ENCODE measurements at regions not wholly inside any gene's neighbourhood (a gene's known extent, or its start where the extent isn't known, plus 50 kb on each side); places are given as distances from the start of the nearest gene placed in this dataset.

- TF ChIP-seq TEAD4 (IDR thresholded peaks at IDR 0.05), result no peak
- TF ChIP-seq RAD21 (IDR thresholded peaks at IDR 0.05; ENCODE audit: low read depth), result no peak
Observed at GRCh38 chr1:58887059-58887458, 103.2 kb upstream of the JUN start.

DNA sequence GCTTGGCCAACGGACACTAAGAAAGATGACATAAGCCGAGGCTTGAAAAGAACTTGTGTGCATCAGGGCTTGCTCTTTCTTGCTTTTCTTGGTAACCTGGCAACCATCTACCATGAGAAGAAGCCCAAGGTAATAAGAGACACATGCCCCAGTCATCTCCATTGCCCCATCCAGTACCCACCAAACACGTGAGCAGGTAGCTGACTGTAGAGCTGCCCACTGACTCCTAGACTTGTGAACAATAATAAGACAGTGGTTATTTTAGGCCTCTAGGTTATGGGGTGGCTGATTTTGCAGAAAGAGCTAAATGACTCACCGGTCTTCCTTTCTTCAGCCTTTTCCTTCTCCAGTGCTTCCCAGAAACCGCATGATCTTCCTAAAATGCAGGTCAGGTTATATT lies 105.0 kb upstream of the JUN start:
- TF ChIP-seq, protein P1, sequence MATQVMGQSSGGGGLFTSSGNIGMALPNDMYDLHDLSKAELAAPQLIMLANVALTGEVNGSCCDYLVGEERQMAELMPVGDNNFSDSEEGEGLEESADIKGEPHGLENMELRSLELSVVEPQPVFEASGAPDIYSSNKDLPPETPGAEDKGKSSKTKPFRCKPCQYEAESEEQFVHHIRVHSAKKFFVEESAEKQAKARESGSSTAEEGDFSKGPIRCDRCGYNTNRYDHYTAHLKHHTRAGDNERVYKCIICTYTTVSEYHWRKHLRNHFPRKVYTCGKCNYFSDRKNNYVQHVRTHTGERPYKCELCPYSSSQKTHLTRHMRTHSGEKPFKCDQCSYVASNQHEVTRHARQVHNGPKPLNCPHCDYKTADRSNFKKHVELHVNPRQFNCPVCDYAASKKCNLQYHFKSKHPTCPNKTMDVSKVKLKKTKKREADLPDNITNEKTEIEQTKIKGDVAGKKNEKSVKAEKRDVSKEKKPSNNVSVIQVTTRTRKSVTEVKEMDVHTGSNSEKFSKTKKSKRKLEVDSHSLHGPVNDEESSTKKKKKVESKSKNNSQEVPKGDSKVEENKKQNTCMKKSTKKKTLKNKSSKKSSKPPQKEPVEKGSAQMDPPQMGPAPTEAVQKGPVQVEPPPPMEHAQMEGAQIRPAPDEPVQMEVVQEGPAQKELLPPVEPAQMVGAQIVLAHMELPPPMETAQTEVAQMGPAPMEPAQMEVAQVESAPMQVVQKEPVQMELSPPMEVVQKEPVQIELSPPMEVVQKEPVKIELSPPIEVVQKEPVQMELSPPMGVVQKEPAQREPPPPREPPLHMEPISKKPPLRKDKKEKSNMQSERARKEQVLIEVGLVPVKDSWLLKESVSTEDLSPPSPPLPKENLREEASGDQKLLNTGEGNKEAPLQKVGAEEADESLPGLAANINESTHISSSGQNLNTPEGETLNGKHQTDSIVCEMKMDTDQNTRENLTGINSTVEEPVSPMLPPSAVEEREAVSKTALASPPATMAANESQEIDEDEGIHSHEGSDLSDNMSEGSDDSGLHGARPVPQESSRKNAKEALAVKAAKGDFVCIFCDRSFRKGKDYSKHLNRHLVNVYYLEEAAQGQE (IDR thresholded peaks at IDR 0.05; ENCODE audit: low read depth), result no peak
- no peak for TF ChIP-seq EGR1 (IDR thresholded peaks at IDR 0.05)
- TF ChIP-seq NFIC (IDR thresholded peaks at IDR 0.05), result no peak
- TF ChIP-seq YY1 (IDR thresholded peaks at IDR 0.05; ENCODE audit: low read depth), result no peak
- TF ChIP-seq FOXM1 (IDR thresholded peaks at IDR 0.05; ENCODE audit: borderline replicate concordance, low read depth), result no peak
- no peak for TF ChIP-seq USF1 (IDR thresholded peaks at IDR 0.05)
- TF ChIP-seq EP300 (IDR thresholded peaks at IDR 0.05; ENCODE audit: borderline replicate concordance), result no peak
- TF ChIP-seq CREB1 (IDR thresholded peaks at IDR 0.05; ENCODE audit: low read depth), result no peak
- no peak for TF ChIP-seq CEBPB (IDR thresholded peaks at IDR 0.05)
- no peak for TF ChIP-seq ZBTB7A (IDR thresholded peaks at IDR 0.05; ENCODE audit: low read depth)
- no peak for TF ChIP-seq MAX (IDR thresholded peaks at IDR 0.05)
- no peak for TF ChIP-seq TCF12 (IDR thresholded peaks at IDR 0.05; ENCODE audit: low read depth)
- TF ChIP-seq RAD21 (IDR thresholded peaks at IDR 0.05; ENCODE audit: low read depth), result no peak
- no peak for TF ChIP-seq TEAD4 (IDR thresholded peaks at IDR 0.05)
- TF ChIP-seq TAF1 (IDR thresholded peaks at IDR 0.05; ENCODE audit: low read depth), result no peak

- no peak for TF ChIP-seq EP300 (IDR thresholded peaks at IDR 0.05; ENCODE audit: borderline replicate concordance)
- TF ChIP-seq, protein P1 (IDR thresholded peaks at IDR 0.05; ENCODE audit: low read depth), result no peak
Observed at GRCh38 chr1:58890113-58890512, 106.3 kb upstream of the JUN start.

DNA sequence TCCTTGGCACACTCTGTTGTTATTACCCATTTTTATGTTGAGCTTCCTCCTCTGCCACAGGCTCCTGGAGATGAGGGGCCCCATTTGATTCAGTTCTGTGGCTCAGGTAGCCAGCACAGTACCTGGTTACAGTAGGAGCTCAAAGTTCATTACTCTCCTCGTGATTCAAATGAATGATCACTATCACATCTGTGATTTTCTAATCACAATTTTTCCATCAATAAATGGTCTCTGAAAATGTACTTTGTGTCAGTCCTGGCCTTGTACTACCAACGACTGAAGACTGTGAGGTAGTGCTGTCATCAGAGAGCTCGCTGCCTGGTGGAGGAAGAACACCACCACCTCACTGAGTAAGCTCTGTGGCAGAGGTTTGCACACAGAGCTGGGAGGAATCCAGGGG lies 106.8 kb upstream of the JUN start:
- no peak for TF ChIP-seq MAX (IDR thresholded peaks at IDR 0.05)
- no peak for TF ChIP-seq TCF12 (IDR thresholded peaks at IDR 0.05; ENCODE audit: low read depth)
- no peak for TF ChIP-seq TAF1 (IDR thresholded peaks at IDR 0.05; ENCODE audit: low read depth)
- TF ChIP-seq CEBPB (IDR thresholded peaks at IDR 0.05), result no peak
- no peak for TF ChIP-seq CREB1 (IDR thresholded peaks at IDR 0.05; ENCODE audit: low read depth)
- TF ChIP-seq TEAD4 (IDR thresholded peaks at IDR 0.05), result no peak
- TF ChIP-seq RAD21 (IDR thresholded peaks at IDR 0.05; ENCODE audit: low read depth), result no peak
- TF ChIP-seq, protein P1 (IDR thresholded peaks at IDR 0.05; ENCODE audit: low read depth), result no peak
- TF ChIP-seq ZBTB7A (IDR thresholded peaks at IDR 0.05; ENCODE audit: low read depth), result no peak
- TF ChIP-seq EGR1 (IDR thresholded peaks at IDR 0.05), result no peak
- no peak for TF ChIP-seq YY1 (IDR thresholded peaks at IDR 0.05; ENCODE audit: low read depth)
- TF ChIP-seq EP300 (IDR thresholded peaks at IDR 0.05; ENCODE audit: borderline replicate concordance), result no peak
- TF ChIP-seq FOXM1 (IDR thresholded peaks at IDR 0.05; ENCODE audit: borderline replicate concordance, low read depth), result no peak
- no peak for TF ChIP-seq USF1 (IDR thresholded peaks at IDR 0.05)
- TF ChIP-seq NFIC (IDR thresholded peaks at IDR 0.05), result no peak

- TF ChIP-seq CREB1 (IDR thresholded peaks at IDR 0.05; ENCODE audit: low read depth), result no peak
- TF ChIP-seq EP300 (IDR thresholded peaks at IDR 0.05; ENCODE audit: borderline replicate concordance), result no peak
- TF ChIP-seq EGR1 (IDR thresholded peaks at IDR 0.05), result no peak
- no peak for TF ChIP-seq TAF1 (IDR thresholded peaks at IDR 0.05; ENCODE audit: low read depth)
- TF ChIP-seq TCF12 (IDR thresholded peaks at IDR 0.05; ENCODE audit: low read depth), result no peak
- TF ChIP-seq YY1 (IDR thresholded peaks at IDR 0.05; ENCODE audit: low read depth), result no peak
- TF ChIP-seq RAD21 (IDR thresholded peaks at IDR 0.05; ENCODE audit: low read depth), result no peak
- TF ChIP-seq ZBTB7A (IDR thresholded peaks at IDR 0.05; ENCODE audit: low read depth), result no peak
- no peak for TF ChIP-seq FOXM1 (IDR thresholded peaks at IDR 0.05; ENCODE audit: borderline replicate concordance, low read depth)
- no peak for TF ChIP-seq NFIC (IDR thresholded peaks at IDR 0.05)
- TF ChIP-seq TEAD4 (IDR thresholded peaks at IDR 0.05), result no peak
Observed at GRCh38 chr1:58891347-58891746, 107.5 kb upstream of the JUN start.

Measured in Ishikawa (cell line).